NOMO-1 (cell line): ENCODE measurements at regions not wholly inside any gene's neighbourhood (a gene's known extent, or its start where the extent isn't known, plus 50 kb on each side); places are given as distances from the start of the nearest gene placed in this dataset.
A peak's percentile ranks its signal among the peaks of the same experiment; 100 is the strongest.

ENCODE experiments used
- DNase-seq, 2 experiments: peaks; one replicate each; lab custom pipeline; 2025; ENCODE audit not compliant: unreplicated experiment in 2 of 2; lab: John Stamatoyannopoulos, UW

DNA sequence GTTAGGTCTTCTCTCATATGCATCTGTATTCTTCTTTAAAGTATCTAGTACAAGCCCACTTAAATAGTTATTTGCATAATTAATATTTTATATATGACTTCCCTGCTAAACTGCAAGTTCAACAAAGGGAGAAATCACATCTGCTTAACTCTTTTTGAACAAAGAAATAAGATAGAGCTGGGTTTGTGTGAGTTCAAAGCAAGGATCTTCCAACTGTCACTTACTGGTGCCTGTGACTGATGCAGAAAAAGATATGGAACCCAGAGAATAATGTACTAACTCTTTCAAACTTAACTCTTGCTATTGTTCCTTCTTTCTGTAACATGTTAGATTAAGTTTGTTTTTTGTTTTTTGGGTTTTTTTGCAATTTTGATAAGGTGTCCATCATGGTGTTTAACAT, 71.3 kb upstream of the SP4 start:
- DNase-seq: no peak

DNA sequence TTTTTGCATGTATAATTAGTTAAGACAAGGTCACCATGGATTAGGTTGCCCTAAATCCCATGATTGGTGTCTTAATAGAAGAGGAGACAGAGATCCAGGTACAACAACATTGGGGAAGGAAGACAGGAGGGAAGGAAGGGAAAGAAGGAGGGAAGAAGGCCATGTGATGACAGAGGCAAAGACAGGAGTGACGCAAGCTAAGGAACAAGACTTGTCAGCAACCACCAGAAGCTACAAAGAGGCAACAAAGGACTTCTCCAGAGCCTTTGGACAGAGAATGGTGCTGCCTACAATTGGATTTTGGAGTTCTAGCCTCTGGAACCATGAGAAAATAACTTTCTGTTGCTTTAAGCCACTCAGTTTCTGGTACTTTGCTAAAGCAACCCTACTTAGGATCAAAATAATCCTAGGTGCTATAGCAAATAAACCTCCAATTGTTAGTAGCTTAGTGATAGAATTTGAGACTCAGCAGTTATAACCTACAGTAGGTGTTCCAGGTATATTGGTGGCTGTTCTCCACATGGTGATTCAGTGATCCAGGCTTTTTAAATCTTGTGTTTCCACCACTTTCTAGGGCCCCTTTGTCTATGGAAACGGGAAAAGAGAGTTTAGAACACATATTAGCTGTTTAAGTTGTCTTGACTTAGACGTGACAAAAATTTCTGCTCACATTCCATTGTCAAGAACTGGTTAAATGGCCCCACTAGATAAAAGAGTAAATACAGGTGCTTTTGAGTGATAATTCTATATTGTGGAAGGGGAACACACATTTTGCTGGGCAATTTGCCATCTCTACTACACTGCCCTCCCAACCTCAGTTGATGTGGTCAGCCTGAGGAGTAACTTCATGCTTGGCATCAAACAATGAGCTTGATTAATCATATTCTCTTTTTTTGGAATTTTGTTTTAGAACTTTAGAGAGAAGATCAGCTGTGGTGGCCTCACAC, 70.5 kb upstream of the SP4 start:
- DNase-seq: peak; percentile 10 to 19

DNA sequence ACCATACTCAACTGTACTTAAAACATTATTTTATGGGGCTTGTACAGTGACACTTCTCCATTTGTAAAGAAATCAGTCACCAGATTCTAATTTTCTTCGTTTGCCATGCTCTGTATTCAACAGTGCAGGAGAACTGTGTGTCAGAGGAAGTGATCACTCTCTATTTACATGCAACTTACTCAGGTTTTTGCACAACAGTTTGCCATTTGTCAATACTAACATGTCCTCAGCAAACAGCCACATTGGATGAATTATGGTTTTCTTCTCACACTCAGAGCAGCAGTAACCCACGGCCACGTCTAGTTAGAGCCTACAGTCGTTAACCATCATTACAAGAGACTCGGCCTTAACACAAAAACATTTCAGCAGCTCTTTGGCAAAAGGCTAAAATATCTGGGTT, 69.2 kb upstream of the SP4 start:
- peak; percentile 66 to 93 for DNase-seq

DNA sequence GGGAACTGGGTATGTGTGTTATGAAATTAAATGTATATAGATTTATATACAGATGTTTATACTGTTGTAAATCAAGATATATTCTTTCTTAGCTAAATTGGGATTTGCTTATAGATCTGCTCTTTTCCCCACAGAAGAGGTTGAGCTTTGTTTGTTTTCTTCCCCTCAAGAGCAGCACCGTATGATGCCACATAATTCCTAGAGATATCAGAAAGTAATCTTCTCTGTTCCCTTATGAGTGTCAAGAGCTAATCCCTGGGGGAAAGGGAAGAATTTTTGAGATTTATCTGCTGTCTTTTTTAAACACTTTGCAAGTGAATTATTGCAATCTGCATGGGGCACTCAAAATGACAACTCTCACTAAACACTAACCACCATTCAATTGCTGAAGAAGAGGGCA, 68.7 kb upstream of the SP4 start:
- DNase-seq: no peak

DNA sequence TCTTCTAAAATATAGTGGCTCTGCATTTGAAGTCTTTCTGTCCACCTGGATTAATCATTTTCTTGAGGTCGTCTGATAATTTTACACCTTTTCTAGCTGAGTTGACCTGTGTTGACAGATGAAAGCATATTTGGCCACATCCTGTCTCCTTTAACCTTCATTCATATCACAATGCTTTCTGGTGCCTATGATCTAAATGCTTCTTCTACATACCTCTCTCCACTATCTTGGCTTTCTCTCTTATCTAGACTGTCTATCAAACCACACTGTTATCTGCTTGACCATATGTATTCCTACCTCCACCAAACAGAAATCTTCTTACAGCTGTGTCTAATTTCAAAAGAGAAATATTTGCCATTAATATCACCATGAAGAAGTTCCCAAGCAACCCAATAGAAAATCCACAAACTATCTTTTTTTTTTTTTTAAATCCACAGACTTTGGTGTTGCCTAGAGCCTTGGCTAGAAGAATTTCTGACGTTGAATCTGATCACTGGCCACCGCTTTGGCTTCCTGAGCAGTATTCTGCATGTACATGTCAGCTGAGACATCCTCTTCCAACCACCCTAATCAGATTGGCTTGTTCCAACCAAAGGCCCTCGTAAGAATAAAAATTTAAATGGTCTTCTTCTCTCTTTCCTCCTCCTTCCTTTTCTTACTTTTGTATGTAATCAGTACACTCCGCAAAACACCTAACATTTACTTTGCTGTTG, 66.3 kb upstream of the SP4 start:
- DNase-seq: no peak

DNA sequence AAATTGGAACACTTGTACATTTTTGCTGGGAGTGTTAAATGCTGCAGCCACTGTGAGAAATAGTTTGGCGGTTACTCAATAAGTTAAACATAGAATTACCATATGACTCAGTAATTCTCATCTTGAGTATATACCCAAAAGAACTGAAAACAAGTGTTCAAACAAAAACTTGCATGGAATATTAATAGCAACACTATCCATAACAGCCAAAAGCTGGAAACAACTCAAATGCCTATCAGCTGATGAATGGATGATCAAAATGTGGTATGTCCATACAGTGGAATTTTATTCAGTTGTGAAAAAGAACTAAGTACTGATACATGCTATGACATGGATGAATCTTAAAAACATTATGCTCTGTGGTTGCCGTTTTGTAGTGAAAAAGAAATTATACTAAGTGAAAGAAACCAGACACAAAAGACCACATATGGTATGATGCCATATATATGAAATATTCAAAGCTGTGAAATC, 63.0 kb upstream of the SP4 start:
- DNase-seq: no peak

DNA sequence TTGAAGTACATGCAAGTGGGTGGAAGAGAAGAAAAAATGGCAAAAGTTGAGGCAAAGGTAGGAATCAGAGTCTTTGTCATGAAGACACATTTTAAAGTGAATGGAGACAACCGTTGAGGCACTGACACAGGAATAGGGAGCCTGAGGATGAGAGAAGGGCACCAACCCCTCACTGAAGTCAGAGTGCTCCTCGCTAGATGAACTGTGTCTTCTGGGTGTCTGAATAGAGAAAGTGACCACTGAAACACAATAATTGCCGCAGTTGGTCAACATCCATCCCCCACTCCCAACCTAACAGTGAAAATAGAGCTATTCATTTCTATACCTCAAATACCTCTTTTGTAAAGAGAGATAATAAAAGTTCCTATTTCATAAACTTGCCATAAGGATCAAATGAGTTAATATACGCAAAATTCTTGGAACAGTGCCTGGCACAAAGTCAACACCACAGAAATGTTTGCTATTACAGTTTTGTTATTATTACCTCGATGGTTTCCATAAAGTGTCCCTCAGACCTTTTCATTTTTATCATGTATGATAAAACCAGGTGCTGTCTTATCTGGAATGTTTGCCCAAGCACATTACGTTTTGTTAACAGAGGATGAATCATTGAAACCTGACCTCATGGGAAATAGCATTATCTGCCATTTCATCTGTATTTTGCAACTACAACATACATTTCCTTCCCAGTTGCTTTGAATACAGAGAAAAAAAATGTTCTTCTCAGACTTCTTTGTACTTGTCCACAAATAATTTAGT, 61.8 kb upstream of the SP4 start:
- DNase-seq: peak; percentile 0 to 36

DNA sequence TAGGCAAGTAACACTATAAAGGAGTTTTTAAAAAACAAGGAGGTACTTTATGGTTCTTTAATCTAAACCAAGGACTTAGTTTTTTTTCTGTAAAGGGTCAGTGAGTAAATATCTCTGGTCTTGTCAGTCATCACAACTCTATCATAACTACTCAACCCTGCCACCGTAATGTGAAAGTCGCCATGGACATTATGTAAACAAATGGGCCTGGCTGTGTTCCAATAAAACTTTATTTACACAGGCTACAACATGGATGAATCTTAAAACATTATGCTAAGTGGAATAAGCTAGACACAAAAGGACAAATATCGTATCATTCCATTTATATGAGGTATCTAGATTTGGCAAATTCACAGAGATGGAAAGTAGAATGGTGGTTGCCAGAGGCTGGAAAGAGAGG, 60.8 kb upstream of the SP4 start:
- no peak for DNase-seq

DNA sequence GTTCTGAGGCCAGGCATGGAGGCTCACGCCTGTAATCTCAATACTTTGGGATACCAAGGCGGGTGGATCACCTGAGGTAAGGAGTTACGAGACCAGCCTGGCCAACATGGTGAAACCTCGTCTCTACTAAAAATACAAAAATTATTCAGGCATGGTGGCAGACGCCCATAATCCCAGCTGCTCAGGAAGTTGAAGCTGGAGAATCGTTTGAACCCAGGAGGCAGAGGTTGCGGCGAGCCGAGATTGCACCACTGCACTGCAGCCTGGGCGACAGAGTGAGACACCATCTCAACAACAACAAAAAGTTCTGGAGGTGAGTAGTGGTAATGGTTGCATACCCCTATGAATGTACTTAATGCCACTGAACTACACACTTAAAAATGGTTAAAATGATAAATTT, 60.3 kb upstream of the SP4 start:
- DNase-seq: no peak

DNA sequence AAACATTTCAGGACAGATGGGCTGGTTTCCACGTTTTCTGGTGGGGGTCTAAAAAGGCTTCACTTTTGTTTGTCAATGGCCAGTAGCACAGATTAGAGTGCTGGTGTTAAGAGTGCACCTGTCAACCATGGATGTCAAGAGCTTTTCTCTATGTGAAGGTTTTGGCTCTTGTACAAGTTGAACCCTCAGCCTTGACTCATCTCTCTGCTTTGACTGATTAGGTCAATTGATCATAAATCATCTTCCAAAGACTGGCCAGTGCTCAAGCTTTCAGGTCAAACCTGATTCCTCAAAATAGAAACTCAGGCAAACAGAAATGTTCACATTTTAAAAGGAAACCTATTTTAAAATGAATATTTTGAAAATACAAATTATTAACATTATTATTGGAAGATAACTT, 59.6 kb upstream of the SP4 start:
- DNase-seq: no peak

DNA sequence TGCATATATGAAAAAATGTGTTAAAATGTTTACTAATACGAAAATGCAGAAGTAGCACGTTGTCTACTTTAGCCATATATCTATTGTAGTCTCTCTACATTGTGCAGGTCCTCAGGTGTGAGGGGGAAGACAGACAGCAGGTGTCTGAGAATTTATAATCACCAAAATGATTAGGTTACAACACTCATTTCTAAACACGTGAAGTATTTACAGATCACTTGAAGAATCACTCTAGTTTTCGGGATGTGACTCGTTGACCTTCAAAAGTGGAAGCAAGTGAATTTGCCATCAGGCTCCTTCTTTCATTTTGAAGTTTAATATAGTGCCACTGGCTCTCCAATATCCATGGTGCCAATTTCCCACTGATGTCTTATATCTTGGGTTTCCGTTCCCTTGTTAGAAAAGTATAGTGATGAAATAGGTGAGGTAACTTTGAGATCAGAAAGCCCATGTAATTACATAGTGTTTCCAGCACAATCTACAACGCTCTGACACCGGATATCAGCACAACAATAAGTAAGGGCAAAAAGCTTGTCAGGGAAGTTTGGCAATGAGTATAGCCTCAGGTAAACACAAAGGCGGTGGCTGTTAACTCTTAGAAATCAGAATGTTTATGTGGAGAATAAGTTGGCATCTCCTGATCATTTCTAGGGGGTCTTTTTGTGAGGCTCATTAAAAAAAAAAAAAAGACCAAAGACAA, 57.5 kb upstream of the SP4 start:
- DNase-seq: no peak

DNA sequence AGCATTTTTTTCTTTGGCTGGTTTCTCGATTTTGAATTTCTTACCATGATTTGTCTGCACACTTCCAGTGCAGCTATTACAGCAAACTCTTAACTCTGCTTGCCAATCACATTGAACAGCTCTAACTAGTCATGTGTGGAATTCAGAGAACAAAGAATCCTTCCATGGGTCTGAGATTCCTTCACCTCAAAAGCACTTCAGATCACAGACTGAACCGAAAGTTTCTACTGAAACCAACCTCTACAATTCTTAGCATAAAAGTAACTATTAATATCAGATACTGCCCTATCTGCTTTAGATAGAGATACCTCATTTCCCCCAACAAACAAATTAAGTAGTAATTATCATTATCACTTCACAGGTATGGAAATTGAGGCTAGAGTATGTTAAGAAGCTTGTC, 56.5 kb upstream of the SP4 start:
- no peak for DNase-seq

DNA sequence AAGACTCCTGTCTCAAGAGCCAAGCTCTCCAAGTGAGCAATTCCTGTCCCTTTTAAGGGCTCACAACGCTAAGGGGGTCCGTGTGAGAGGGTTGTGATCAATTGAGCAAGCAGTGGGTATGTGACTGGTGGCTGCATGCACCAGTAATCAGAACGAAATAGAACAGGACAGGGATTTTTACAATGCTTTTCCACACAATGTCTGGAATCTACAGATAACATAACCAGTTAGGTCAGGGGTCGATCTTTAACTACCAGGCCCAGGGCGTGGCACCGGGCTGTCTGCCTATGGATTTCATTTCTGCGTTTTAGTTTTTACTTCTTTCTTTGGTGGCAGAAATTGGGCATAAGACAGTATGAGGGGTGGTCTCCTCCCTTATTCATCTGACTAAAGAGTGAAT, 54.9 kb upstream of the SP4 start:
- no peak for DNase-seq

DNA sequence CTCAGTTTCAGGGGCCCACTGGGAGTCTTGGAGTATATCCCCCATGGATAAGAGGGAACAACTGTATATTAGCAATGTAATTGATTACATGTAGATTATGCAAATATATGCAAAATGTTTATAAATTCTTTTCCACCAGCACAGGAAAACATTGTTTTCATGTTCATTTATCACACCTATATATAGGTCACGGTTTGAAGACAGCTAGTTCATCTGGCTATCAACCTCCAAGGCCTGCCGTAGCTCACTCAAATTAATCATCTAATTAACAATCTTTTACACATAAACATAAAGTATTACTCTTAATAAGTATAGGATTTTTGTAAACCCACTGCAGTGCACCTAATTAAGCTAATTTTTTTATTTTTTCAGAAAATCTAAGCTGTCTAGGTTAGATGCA, 53.7 kb upstream of the SP4 start:
- DNase-seq: no peak

DNA sequence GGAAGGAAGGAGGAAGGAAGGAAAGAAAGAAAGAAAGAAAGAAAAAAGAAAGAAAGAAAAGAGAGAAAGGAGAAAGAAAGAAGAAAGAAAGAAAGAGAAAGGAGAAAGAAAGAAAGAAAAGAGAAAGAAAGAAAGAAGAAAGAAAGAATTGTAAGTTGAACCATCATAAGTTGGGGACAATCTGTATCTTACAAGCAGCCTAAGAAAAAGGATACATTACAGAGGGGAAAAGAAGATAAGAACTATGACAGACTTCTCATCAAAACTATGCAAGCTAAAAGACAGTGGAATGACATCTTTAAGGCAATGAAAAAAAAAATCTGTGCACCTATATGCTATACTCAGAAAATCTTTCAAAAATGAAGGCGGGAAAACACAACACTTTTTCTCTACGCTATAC, 50.3 kb upstream of the SP4 start:
- no peak for DNase-seq
